ENCODE measurements at regions not wholly inside any gene's neighbourhood (a gene's known extent, or its start where the extent isn't known, plus 50 kb on each side); places are given as distances from the start of the nearest gene placed in this dataset.

GRCh38 chr5:167769846-167770413 lies 521.5 kb upstream of the WWC1 start:
- H3K4me1 Mint-ChIP-seq (ENCODE audit: low read depth) = no peaks in the 10 kb centered on the region
- H3K27ac Mint-ChIP-seq = no peak overlapping the region
- H3K27me3 Mint-ChIP-seq = no peaks in the 10 kb centered on the region
- no peaks in the 10 kb centered on the region for H3K36me3 Mint-ChIP-seq
- H3K9me3 Mint-ChIP-seq (ENCODE audit: low read depth) = no peaks in the 10 kb centered on the region
- no peak overlapping the region for H3K4me3 Mint-ChIP-seq

DNA sequence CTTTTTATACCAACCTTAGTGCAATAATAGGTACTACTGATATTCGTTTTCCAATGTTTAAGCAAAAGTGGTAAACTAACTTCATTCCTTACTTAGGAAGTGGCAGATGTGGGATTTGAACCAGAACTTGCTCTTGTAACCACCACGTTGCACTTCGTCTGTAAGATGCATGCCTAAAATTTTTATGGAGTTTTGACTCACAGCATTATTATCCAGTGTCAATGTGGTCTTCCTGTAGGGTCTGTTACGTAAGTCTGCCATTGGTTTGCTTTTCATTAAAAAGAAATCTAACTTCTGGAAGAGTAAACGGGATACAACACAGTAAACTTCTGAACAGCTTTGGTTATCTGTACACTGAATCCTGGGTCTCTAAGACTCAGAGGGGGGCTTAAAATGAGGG lies 521.0 kb upstream of the WWC1 start:
- Mint-ChIP-seq H3K9me3 (ENCODE audit: low read depth) (no peaks in the 10 kb centered on the region), H3K27me3 (no peaks in the 10 kb centered on the region), H3K36me3 (no peaks in the 10 kb centered on the region), H3K4me3 (no peak overlapping the region), H3K27ac (no peak overlapping the region), H3K4me1 (ENCODE audit: low read depth) (no peaks in the 10 kb centered on the region)

DNA sequence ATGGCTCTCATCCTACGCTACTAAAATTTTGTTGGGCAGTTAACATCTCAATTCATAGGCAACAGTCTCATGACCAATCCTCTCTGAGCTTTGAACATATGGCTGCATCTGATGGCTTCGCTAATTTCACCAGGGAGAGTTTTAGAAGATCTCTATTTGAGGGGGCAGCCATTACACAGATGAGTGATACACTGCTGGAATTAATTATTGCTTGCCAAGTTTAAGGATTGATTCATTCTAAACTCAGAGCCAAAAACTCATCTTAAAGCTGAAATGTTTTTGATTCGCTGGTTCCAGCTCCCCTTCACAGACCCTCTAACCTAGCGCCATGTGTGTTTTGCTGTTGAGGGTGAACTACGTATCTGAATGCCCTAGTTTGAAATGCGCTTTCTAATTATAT lies 519.9 kb upstream of the WWC1 start:
- Mint-ChIP-seq H3K27me3 (no peaks in the 10 kb centered on the region), H3K27ac (no peak overlapping the region), H3K4me1 (ENCODE audit: low read depth) (no peaks in the 10 kb centered on the region), H3K36me3 (no peaks in the 10 kb centered on the region), H3K4me3 (no peak overlapping the region), H3K9me3 (ENCODE audit: low read depth) (no peaks in the 10 kb centered on the region)

- no peak overlapping the region for H3K4me3 Mint-ChIP-seq
- no peaks in the 10 kb centered on the region for H3K36me3 Mint-ChIP-seq
- no peaks in the 10 kb centered on the region for H3K27me3 Mint-ChIP-seq
- no peaks in the 10 kb centered on the region for H3K4me1 Mint-ChIP-seq (ENCODE audit: low read depth)
- no peaks in the 10 kb centered on the region for H3K9me3 Mint-ChIP-seq (ENCODE audit: low read depth)
- H3K27ac Mint-ChIP-seq = no peak overlapping the region
Measured at GRCh38 chr5:167773668-167774301, 517.7 kb upstream of the WWC1 start.

DNA sequence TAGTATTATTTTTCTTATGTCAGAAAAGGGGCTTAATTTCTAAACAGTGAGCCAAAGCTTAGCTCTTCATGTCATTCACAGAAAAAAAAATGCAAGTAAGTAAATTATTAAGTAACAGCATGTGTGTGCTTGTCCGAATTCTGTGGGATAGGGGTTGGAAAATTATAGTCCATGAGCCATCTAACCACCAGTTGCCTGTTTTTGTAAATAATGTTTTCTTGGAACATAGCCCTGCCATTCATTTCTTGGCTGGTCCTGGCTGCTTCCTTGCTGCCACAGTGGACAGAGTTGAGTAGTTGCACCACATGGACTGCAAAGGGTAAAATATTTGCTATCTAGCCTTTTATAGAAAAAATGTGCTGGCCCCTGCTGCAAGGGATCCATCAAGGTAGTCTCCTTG lies 513.7 kb upstream of the WWC1 start:
- H3K36me3 Mint-ChIP-seq = no peaks in the 10 kb centered on the region
- H3K4me3 Mint-ChIP-seq = no peak overlapping the region
- H3K4me1 Mint-ChIP-seq (ENCODE audit: low read depth) = no peaks in the 10 kb centered on the region

GRCh38 chr5:167778228-167778627 lies 513.2 kb upstream of the WWC1 start:
- Mint-ChIP-seq H3K4me3 (no peak overlapping the region), H3K36me3 (no peaks in the 10 kb centered on the region), H3K4me1 (ENCODE audit: low read depth) (no peaks in the 10 kb centered on the region), H3K27ac (no peak overlapping the region), H3K27me3 (no peaks in the 10 kb centered on the region), H3K9me3 (ENCODE audit: low read depth) (no peaks in the 10 kb centered on the region)

More for the DNA sequence above, 513.7 kb upstream of the WWC1 start:
- H3K27me3 Mint-ChIP-seq = no peaks in the 10 kb centered on the region
- H3K9me3 Mint-ChIP-seq (ENCODE audit: low read depth) = no peaks in the 10 kb centered on the region
- no peak overlapping the region for H3K27ac Mint-ChIP-seq

DNA sequence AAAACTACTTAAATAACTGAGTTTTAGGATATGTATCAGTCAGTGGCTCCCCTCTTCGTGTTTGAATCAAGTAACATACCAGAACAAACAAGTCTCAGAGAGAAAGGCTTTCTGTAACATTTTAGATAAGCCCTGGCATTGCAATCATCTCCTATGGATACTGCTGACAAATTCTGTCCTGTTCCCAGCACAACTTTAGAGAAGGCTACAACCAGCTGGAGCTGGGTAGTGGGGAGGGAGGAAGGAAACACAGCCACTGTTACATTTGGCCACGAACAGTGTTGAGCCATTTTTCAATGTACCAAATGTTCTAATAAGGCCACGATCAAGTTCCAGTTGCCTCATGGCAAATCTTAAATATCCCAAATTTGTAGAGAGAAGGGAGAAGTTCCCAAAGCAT lies 511.8 kb upstream of the WWC1 start:
- Mint-ChIP-seq H3K36me3 (no peaks in the 10 kb centered on the region), H3K27me3 (no peaks in the 10 kb centered on the region), H3K4me1 (ENCODE audit: low read depth) (no peaks in the 10 kb centered on the region), H3K4me3 (no peak overlapping the region), H3K9me3 (ENCODE audit: low read depth) (no peaks in the 10 kb centered on the region), H3K27ac (no peak overlapping the region)

DNA sequence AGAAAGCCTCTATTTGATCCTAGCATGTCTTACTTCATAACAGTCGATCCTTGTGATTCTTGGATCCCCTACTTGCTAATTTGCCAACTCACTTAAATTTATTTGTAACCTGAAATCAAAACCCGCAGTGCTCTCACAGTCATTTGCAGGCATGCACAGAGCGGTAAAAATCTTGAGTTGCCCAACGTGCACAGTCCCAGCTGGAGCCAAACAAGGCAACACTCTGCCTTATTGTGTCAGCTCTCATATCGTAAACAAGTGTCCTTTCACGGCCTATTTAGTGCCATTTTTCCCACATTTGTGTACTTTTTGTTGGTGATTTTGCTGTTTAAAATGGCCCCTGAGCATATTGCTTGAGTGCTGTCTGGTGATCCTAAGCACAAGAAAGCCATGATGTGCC lies 511.3 kb upstream of the WWC1 start:
- Mint-ChIP-seq H3K9me3 (ENCODE audit: low read depth) (no peaks in the 10 kb centered on the region), H3K4me3 (no peak overlapping the region), H3K27ac (no peak overlapping the region), H3K27me3 (no peaks in the 10 kb centered on the region), H3K36me3 (no peaks in the 10 kb centered on the region), H3K4me1 (ENCODE audit: low read depth) (no peaks in the 10 kb centered on the region)

DNA sequence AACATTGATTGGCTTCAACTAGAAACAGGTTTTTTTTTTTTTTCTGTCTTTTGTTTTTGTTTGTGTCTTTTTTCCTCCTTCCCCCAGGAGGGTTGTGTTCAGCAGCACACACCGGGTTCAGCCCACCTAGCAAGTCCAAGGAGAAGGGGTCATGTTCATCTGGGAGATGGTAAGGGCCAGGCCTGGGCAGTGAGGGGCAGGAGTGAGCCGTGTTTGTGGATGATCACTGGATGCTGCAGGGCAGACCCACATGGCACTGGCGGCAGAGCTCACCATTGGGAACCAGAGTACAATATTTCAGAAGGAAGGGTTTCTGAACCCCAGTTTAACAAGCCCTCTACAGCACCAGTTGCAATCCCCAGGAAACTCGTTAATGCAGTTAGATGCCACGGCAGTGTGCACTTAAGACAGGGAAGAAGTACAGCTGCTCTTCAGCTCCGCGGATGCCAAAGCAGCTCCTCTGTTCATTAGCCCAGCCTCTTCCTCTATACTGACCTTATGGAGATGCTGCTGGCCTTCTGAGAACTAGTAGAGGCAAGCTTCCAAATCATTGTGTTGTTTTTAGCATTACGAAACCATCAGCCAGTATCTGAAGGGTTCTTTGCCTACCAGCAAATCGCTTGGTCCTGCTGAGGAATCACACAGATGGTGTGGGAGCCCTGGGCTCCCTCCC lies 508.2 kb upstream of the WWC1 start:
- Mint-ChIP-seq H3K27me3 (no peaks in the 10 kb centered on the region), H3K36me3 (no peaks in the 10 kb centered on the region), H3K27ac (no peak overlapping the region), H3K9me3 (ENCODE audit: low read depth) (peaks cover 3% of the 10 kb centered on the region), H3K4me1 (ENCODE audit: low read depth) (no peaks in the 10 kb centered on the region), H3K4me3 (no peak overlapping the region)

DNA sequence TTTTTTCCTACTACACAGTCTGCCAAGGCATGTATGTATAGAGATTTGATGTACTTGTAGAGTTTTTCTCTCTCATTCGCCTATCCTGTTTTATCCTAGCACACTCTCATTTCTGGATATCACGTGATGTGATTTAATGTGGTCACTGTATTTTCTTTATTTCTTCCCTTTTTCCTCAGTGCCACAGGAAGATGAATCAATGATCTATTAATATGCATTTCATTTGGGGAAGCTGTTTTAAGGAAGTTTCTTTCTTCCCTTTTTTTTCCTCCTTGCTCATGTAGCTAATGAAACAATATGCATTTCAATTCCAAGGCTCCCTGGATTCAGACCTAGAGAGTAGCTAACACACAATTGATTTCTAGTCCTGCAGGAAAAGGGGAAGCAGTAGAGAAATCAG lies 506.3 kb upstream of the WWC1 start:
- H3K27me3 Mint-ChIP-seq = no peaks in the 10 kb centered on the region
- H3K36me3 Mint-ChIP-seq = no peaks in the 10 kb centered on the region
- no peak overlapping the region for H3K4me3 Mint-ChIP-seq
- no peaks in the 10 kb centered on the region for H3K4me1 Mint-ChIP-seq (ENCODE audit: low read depth)
- peaks cover 3% of the 10 kb centered on the region for H3K9me3 Mint-ChIP-seq (ENCODE audit: low read depth)
- H3K27ac Mint-ChIP-seq = no peak overlapping the region

- no peak overlapping the region for H3K27ac Mint-ChIP-seq
- H3K4me3 Mint-ChIP-seq = no peak overlapping the region
- H3K4me1 Mint-ChIP-seq (ENCODE audit: low read depth) = no peaks in the 10 kb centered on the region
- H3K36me3 Mint-ChIP-seq = no peaks in the 10 kb centered on the region
- H3K27me3 Mint-ChIP-seq = no peaks in the 10 kb centered on the region
- peaks cover 3% of the 10 kb centered on the region for H3K9me3 Mint-ChIP-seq (ENCODE audit: low read depth)
Measured at GRCh38 chr5:167785901-167786300, 505.5 kb upstream of the WWC1 start.

DNA sequence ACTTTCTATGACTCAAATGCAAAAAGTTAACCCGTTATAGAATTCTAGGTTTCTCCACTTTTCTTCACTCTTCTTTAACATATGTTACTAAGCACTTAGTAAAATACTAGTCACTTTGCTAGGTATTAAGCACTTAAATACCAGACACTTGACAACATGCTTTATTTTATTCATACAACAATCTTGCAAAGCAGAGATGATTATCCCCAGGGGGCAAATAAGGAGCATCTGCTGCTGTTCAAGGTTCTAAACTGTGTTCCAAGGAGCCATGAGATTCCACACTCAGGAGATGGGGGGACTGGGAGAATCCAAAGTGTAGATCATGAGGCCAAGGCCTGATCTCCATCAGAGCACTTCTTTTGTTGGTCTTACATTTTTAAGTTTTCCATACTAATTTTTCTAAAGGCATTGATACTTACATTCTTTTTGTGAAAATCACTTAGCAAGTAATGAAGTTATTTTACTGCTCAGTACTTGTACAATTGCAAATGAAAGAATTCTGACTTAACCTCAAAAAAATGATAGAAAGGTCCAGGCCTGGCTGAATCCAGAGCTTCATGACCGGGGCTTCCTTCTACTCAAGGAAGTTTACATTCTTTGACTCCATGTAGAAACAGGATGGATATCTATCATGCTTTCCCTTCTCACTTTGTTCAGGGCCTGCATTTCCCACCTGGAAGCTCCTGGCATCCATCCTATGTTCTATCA lies 504.4 kb upstream of the WWC1 start:
- no peaks in the 10 kb centered on the region for H3K36me3 Mint-ChIP-seq
- no peak overlapping the region for H3K27ac Mint-ChIP-seq
- no peaks in the 10 kb centered on the region for H3K27me3 Mint-ChIP-seq
- peaks cover 3% of the 10 kb centered on the region for H3K9me3 Mint-ChIP-seq (ENCODE audit: low read depth)
- H3K4me1 Mint-ChIP-seq (ENCODE audit: low read depth) = no peaks in the 10 kb centered on the region
- no peak overlapping the region for H3K4me3 Mint-ChIP-seq

DNA sequence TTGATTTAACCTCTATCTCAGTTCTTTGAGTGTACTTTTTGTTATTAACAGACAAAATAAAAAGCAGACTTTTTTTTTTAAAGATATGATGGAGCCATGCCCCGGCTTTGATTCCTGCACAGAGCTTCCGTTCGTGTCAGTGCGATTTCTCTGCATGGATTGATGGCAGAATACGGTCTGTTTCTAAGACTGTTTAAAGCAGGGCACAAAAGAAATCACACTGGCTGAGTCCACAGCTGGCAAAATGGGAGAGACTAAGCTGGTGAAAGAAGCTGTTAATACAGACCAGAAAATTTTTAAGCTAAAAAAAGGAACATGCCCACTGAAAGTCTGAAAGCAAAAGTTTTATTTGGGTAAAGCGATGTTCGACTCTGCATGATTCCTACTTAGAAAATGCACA lies 501.4 kb upstream of the WWC1 start:
- peaks cover 3% of the 10 kb centered on the region for H3K9me3 Mint-ChIP-seq (ENCODE audit: low read depth)
- H3K27me3 Mint-ChIP-seq = no peaks in the 10 kb centered on the region

GRCh38 chr5:167790462-167791260 lies 500.8 kb upstream of the WWC1 start:
- H3K9me3 Mint-ChIP-seq (ENCODE audit: low read depth) = peaks cover 3% of the 10 kb centered on the region
- no peak overlapping the region for H3K27ac Mint-ChIP-seq
- no peaks in the 10 kb centered on the region for H3K36me3 Mint-ChIP-seq
- no peak overlapping the region for H3K4me3 Mint-ChIP-seq
- H3K27me3 Mint-ChIP-seq = no peaks in the 10 kb centered on the region
- no peaks in the 10 kb centered on the region for H3K4me1 Mint-ChIP-seq (ENCODE audit: low read depth)

More for the DNA sequence above, 501.4 kb upstream of the WWC1 start:
- no peaks in the 10 kb centered on the region for H3K4me1 Mint-ChIP-seq (ENCODE audit: low read depth)
- H3K36me3 Mint-ChIP-seq = no peaks in the 10 kb centered on the region
- no peak overlapping the region for H3K27ac Mint-ChIP-seq
- no peak overlapping the region for H3K4me3 Mint-ChIP-seq

DNA sequence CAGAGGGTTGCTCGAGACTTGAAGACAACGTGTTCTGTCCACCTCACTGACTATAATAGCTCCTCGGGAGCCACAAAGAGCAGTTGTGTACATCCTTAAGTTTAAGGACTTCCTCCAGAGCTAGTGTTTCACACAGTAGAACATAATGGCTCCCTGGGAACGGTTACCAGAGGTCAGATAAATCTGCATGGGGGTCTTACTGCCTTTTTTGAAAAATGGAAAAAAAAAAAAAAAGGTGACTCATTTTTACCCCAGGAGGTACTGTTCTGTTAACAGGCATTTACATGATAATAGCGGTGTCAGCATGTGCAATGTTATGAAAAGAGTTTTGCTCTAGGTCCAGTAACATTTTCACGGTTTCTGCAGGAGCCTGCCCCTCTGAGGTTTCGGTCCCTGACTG lies 498.9 kb upstream of the WWC1 start:
- H3K36me3 Mint-ChIP-seq = no peaks in the 10 kb centered on the region
- no peaks in the 10 kb centered on the region for H3K9me3 Mint-ChIP-seq (ENCODE audit: low read depth)
- H3K4me3 Mint-ChIP-seq = no peak overlapping the region
- H3K27ac Mint-ChIP-seq = no peak overlapping the region
- H3K27me3 Mint-ChIP-seq = no peaks in the 10 kb centered on the region
- H3K4me1 Mint-ChIP-seq (ENCODE audit: low read depth) = no peaks in the 10 kb centered on the region
